HFFc6 (cell line): ENCODE measurements at regions not wholly inside any gene's neighbourhood (a gene's known extent, or its start where the extent isn't known, plus 50 kb on each side); places are given as distances from the start of the nearest gene placed in this dataset.

ENCODE experiments used
- DNase-seq: peaks from one replicate; pipeline ENCODE4 v3.0.0-alpha.2; 2018
- H3K27ac Mint-ChIP-seq: 2 replicates; pipeline ENCODE4 v1.8.0; 2020; ENCODE audit warnings: mild to moderate bottlenecking, mixed read lengths
- H3K27me3 Mint-ChIP-seq: 2 replicates; pipeline ENCODE4 v1.8.0; 2021; ENCODE audit warnings: mild to moderate bottlenecking, moderate library complexity, mixed read lengths; ENCODE audit not compliant: insufficient read depth
- H3K36me3 Mint-ChIP-seq: 2 replicates; pipeline ENCODE4 v1.8.0; 2021; ENCODE audit warnings: low read depth, mixed read lengths
- H3K4me1 Mint-ChIP-seq: 2 replicates; pipeline ENCODE4 v1.8.0; 2020; ENCODE audit warnings: low read depth, mixed read lengths
- H3K4me3 Mint-ChIP-seq: 2 replicates; pipeline ENCODE4 v1.8.0; 2020; ENCODE audit warnings: mild to moderate bottlenecking, moderate library complexity, mixed read lengths
- H3K9me3 Mint-ChIP-seq: 2 replicates; pipeline ENCODE4 v1.8.0; 2020; ENCODE audit warnings: mild to moderate bottlenecking, mixed read lengths
- TF ChIP-seq, protein P1 (sequence below): fragments of 200-600 bp; sonication (generic); IDR thresholded peaks from 2 replicates; pipeline ENCODE4 v1.5.0; 2021; ENCODE audit warnings: antibody characterized with exemption, mild to moderate bottlenecking

DNA sequence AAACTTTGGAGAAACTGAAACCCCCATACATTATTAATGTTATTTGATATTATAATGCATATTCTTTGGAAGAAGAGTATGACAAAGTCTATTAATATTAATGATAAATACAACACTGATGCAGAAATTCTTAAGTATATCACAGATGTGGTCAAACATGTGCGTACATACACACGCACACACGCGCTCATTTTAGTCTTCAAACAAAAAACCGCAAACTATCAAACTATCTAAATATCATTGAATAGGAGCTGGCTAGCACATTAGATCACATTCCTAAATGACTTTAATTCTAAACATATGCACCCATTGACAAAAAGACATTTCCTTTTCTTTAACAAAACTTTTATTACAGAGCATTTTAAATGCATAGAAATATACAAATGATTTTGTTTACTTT, 872.7 kb downstream of the SLC16A7 start:
- H3K4me3 Mint-ChIP-seq: no peak overlapping the region
- no peaks in the 10 kb centered on the region for H3K4me1 Mint-ChIP-seq
- H3K36me3 Mint-ChIP-seq: no peaks in the 10 kb centered on the region
- TF ChIP-seq, protein P1, sequence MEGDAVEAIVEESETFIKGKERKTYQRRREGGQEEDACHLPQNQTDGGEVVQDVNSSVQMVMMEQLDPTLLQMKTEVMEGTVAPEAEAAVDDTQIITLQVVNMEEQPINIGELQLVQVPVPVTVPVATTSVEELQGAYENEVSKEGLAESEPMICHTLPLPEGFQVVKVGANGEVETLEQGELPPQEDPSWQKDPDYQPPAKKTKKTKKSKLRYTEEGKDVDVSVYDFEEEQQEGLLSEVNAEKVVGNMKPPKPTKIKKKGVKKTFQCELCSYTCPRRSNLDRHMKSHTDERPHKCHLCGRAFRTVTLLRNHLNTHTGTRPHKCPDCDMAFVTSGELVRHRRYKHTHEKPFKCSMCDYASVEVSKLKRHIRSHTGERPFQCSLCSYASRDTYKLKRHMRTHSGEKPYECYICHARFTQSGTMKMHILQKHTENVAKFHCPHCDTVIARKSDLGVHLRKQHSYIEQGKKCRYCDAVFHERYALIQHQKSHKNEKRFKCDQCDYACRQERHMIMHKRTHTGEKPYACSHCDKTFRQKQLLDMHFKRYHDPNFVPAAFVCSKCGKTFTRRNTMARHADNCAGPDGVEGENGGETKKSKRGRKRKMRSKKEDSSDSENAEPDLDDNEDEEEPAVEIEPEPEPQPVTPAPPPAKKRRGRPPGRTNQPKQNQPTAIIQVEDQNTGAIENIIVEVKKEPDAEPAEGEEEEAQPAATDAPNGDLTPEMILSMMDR: no peak
- no peaks in the 10 kb centered on the region for H3K9me3 Mint-ChIP-seq
- no peak overlapping the region for H3K27ac Mint-ChIP-seq
- no peak for DNase-seq
- H3K27me3 Mint-ChIP-seq: no peaks in the 10 kb centered on the region; the same call in 1 of the 2 replicates

DNA sequence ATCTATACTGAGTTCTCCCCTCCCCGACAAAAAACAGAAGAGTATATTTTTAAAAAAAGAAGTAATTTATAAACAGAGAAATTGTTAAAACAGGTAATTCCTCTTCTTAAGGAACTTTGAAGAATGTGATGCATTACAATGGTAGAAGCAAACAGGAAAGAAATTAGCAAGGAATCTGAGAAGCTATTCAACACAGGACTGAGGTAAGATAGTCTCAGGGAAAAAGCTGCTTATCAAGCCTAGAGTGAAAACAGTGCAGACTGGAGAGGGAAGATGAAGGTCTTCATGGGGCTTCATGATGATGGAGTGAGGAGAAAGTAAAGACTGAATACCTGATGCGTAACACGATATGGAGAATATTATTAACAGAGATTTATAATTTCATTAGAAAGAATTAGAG, 880.0 kb downstream of the SLC16A7 start:
- Mint-ChIP-seq H3K27ac (no peak overlapping the region), H3K9me3 (no peaks in the 10 kb centered on the region), H3K4me3 (no peak overlapping the region), H3K36me3 (no peaks in the 10 kb centered on the region), H3K4me1 (peaks cover 5% of the 10 kb centered on the region; the same call in 1 of the 2 replicates), H3K27me3 (no peaks in the 10 kb centered on the region; the same call in 1 of the 2 replicates)
- DNase-seq: no peak
- TF ChIP-seq, protein P1: no peak

DNA sequence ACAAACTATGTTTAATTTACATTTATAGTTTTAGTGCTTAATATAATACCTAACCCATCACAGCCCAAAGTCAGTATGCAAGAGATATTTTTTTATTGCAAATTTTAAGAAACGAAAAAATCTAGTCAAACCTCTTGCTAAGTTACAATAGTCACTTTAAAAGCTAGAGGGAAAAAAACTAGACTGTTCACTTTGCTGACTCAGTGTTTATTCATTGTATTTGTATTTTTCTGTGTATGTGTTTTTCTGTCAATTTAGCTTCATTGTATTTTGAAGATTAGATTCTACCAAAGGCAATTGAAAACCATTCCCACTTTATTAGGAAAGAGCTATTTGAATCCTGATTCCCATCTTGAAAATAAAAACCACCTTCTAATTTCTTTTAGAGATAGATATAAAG, 891.5 kb downstream of the SLC16A7 start:
- H3K36me3 Mint-ChIP-seq: no peaks in the 10 kb centered on the region
- DNase-seq: no peak

DNA sequence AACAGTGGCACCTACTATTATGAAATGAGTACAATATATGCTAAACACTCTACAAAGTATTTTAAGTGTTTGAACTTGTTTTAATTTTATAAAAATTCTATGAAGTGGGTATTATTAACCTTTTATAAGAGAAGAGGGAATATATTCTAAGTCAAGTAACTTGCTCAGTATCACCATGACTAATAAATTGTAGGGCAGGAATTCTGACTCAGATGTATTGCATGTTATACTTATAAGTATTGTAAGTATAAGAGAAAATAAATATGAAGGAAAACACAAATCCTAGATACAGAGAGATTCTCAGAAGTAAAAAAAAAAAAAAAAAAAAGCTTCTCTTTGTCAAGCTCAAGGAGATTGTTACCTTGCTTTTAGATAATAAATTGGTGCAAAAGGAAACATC, 893.2 kb downstream of the SLC16A7 start:
- no peak for DNase-seq
- no peaks in the 10 kb centered on the region for H3K9me3 Mint-ChIP-seq
- no peaks in the 10 kb centered on the region for H3K36me3 Mint-ChIP-seq
- no peak overlapping the region for H3K27ac Mint-ChIP-seq
- peaks cover 6% of the 10 kb centered on the region for H3K4me1 Mint-ChIP-seq
- no peaks in the 10 kb centered on the region for H3K27me3 Mint-ChIP-seq
- H3K4me3 Mint-ChIP-seq: no peak overlapping the region
- TF ChIP-seq, protein P1: no peak

More for the DNA sequence above, 891.5 kb downstream of the SLC16A7 start:
- no peaks in the 10 kb centered on the region for H3K27me3 Mint-ChIP-seq
- H3K4me1 Mint-ChIP-seq: no peaks in the 10 kb centered on the region
- H3K9me3 Mint-ChIP-seq: no peaks in the 10 kb centered on the region
- no peak overlapping the region for H3K27ac Mint-ChIP-seq
- H3K4me3 Mint-ChIP-seq: no peak overlapping the region
- TF ChIP-seq, protein P1: no peak

DNA sequence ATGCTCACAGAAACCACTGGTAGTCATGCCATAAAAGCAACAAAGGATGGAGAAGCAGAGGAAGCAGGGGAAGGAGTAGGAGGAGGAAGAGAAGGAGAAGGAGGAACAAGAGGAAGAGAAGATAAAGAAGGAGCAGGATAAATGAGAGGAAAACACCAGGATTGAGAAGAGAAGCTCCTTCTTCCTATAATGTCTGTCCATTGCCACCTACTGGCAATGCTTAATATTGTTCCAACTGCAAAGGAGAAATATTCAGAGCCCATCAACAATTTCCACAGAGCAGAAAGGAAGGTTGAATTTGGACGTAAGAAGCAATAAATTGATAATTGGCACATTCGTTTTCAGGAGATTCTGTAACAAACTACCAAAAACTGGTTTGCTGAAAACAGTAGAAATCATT, 898.4 kb downstream of the SLC16A7 start:
- Mint-ChIP-seq H3K27ac (peak overlapping the region; percentile 47; the same call in 1 of the 2 replicates), H3K4me3 (no peak overlapping the region), H3K9me3 (no peaks in the 10 kb centered on the region), H3K36me3 (no peaks in the 10 kb centered on the region), H3K27me3 (no peaks in the 10 kb centered on the region), H3K4me1 (peaks cover 15% of the 10 kb centered on the region)
- TF ChIP-seq, protein P1: peak; percentile 89
- peak; percentile 55 for DNase-seq

DNA sequence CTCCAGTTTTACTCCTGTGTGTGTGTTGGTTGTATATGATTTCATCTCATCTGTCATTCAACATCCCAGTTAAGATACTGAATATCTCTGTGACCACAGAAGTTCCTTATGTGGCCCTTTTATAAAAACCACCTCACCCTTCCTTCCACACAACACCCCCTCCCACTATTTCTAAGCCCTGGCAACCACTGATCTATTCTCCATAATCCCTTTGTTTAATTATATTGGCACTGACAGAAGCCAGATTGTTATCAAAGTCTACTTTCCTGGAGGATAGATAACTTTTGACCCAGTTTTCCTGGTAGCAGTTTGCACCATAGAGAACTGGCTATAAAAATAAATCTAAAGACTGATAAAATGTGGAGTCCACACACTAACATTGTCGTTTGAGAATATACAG, 902.8 kb downstream of the SLC16A7 start:
- peaks cover 13% of the 10 kb centered on the region for H3K4me1 Mint-ChIP-seq
- no peak for DNase-seq
- H3K36me3 Mint-ChIP-seq: no peaks in the 10 kb centered on the region
- no peak overlapping the region for H3K27ac Mint-ChIP-seq
- no peaks in the 10 kb centered on the region for H3K9me3 Mint-ChIP-seq
- no peak overlapping the region for H3K4me3 Mint-ChIP-seq
- TF ChIP-seq, protein P1: no peak
- no peaks in the 10 kb centered on the region for H3K27me3 Mint-ChIP-seq
